WTC11 (cell line): ENCODE measurements at regions not wholly inside any gene's neighbourhood (a gene's known extent, or its start where the extent isn't known, plus 50 kb on each side); places are given as distances from the start of the nearest gene placed in this dataset.

Experiments used
- ATAC-seq: fragments of 200-7000 bp; cut with Tn5 transposase; 2 replicates; pipeline ENCODE4 v1.10.0; 2021; ENCODE audit warnings: mild to moderate bottlenecking, moderate library complexity
- CTCF ChIA-PET: fragments of 300-600 bp; sonication (Branson Sonifier 250); formaldehyde crosslinking; loops from one replicate; lab custom pipeline; 2021; ENCODE audit warnings: antibody characterized with exemption; lab: Charles Lee
- POLR2A ChIA-PET: fragments of 350-600 bp; sonication (Branson Sonifier 250); formaldehyde crosslinking; loops from one replicate; lab custom pipeline; 2021; ENCODE audit warnings: antibody characterized with exemption; lab: Charles Lee
- DNase-seq: peaks from one replicate; pipeline ENCODE4 v3.0.0; 2021; ENCODE audit warnings: low spot score
- H3K27ac Mint-ChIP-seq: 2 replicates; pipeline ENCODE4 v1.8.0; 2021; ENCODE audit warnings: mixed read lengths
- H3K27me3 Mint-ChIP-seq: 2 replicates; pipeline ENCODE4 v1.8.0; 2021; ENCODE audit warnings: low read depth, mild to moderate bottlenecking, moderate library complexity, mixed read lengths
- H3K36me3 Mint-ChIP-seq: 2 replicates; pipeline ENCODE4 v1.8.0; 2021; ENCODE audit warnings: mixed read lengths
- H3K4me1 Mint-ChIP-seq: 2 replicates; pipeline ENCODE4 v1.8.0; 2022; ENCODE audit warnings: mixed read lengths
- H3K4me3 Mint-ChIP-seq: 2 replicates; pipeline ENCODE4 v1.8.0; 2021; ENCODE audit warnings: mild to moderate bottlenecking, moderate library complexity, mixed read lengths
- H3K9me3 Mint-ChIP-seq: 2 replicates; pipeline ENCODE4 v1.8.0; 2021; ENCODE audit warnings: mixed read lengths
- AR ChIP-seq: fragments of 250-450 bp; sonication (Bioruptor Pico); IDR thresholded peaks from 2 replicates; pipeline ENCODE4 v1.9.0; 2021; ENCODE audit warnings: mild to moderate bottlenecking
- CDX4 ChIP-seq: fragments of 250-450 bp; sonication (Bioruptor Pico); IDR thresholded peaks from 2 replicates; pipeline ENCODE4 v1.9.0; 2021; ENCODE audit warnings: moderate library complexity, mild to moderate bottlenecking, inconsistent platforms, borderline replicate concordance
- E2F5 ChIP-seq: sonication (generic); formaldehyde crosslinking; IDR thresholded peaks from 2 replicates; pipeline ENCODE4 v1.8.1; 2022; ENCODE audit warnings: mild to moderate bottlenecking, moderate library complexity, missing genetic modification reagents
- EMX1 ChIP-seq: fragments of 250-450 bp; sonication (Bioruptor Pico); IDR thresholded peaks from 2 replicates; pipeline ENCODE4 v1.8.0; 2021; ENCODE audit warnings: mild to moderate bottlenecking
- ETV6 ChIP-seq: sonication (generic); formaldehyde crosslinking; IDR thresholded peaks from 2 replicates; pipeline ENCODE4 v1.8.1; 2022; ENCODE audit warnings: mild to moderate bottlenecking, missing genetic modification reagents
- FOXK1 ChIP-seq: sonication (generic); formaldehyde crosslinking; IDR thresholded peaks from 2 replicates; pipeline ENCODE4 v1.8.0; 2022; ENCODE audit warnings: mild to moderate bottlenecking, moderate library complexity, missing genetic modification reagents
- GTF2I ChIP-seq: fragments of 250-450 bp; sonication (Bioruptor Pico); conservative IDR thresholded peaks from 2 replicates; pipeline ENCODE4 v1.4.0; 2021; ENCODE audit warnings: mild to moderate bottlenecking
- IRF2 ChIP-seq: sonication (generic); formaldehyde crosslinking; IDR thresholded peaks from 2 replicates; pipeline ENCODE4 v1.8.0; 2022; ENCODE audit warnings: low read depth, missing genetic modification reagents, borderline replicate concordance
- MAX ChIP-seq: sonication (generic); formaldehyde crosslinking; IDR thresholded peaks from 2 replicates; pipeline ENCODE4 v1.8.0; 2022; ENCODE audit warnings: mild to moderate bottlenecking, missing genetic modification reagents
- NFYB ChIP-seq: sonication (generic); formaldehyde crosslinking; conservative IDR thresholded peaks from 2 replicates; pipeline ENCODE4 v1.8.0; 2022; ENCODE audit warnings: low read depth, missing genetic modification reagents
- NR3C1 ChIP-seq: sonication (generic); formaldehyde crosslinking; conservative IDR thresholded peaks from 2 replicates; pipeline ENCODE4 v1.8.1; 2023; ENCODE audit warnings: low read depth, mild to moderate bottlenecking, missing genetic modification reagents
- PREB ChIP-seq: sonication (generic); formaldehyde crosslinking; IDR thresholded peaks from 2 replicates; pipeline ENCODE4 v1.8.1; 2022; ENCODE audit warnings: mild to moderate bottlenecking, missing genetic modification reagents, moderate library complexity, borderline replicate concordance
- STAT6 ChIP-seq: sonication (generic); formaldehyde crosslinking; conservative IDR thresholded peaks from 2 replicates; pipeline ENCODE4 v1.8.1; 2023; ENCODE audit warnings: mild to moderate bottlenecking, low read depth, missing genetic modification reagents, moderate library complexity
- USF1 ChIP-seq: sonication (generic); formaldehyde crosslinking; IDR thresholded peaks from 2 replicates; pipeline ENCODE4 v1.8.0; 2022; ENCODE audit warnings: mild to moderate bottlenecking, missing genetic modification reagents
- ZNF281 ChIP-seq: sonication (generic); formaldehyde crosslinking; IDR thresholded peaks from 2 replicates; pipeline ENCODE4 v1.8.0; 2023; ENCODE audit warnings: mild to moderate bottlenecking, missing genetic modification reagents
- ZNF317 ChIP-seq: sonication (generic); formaldehyde crosslinking; IDR thresholded peaks from 2 replicates; pipeline ENCODE4 v1.8.1; 2023; ENCODE audit warnings: low read depth, mild to moderate bottlenecking, moderate library complexity, missing genetic modification reagents, borderline replicate concordance

- DNase-seq (no peak), ATAC-seq (peak; percentile 18)
- Mint-ChIP-seq H3K36me3 (no peaks in the 10 kb centered on the region), H3K9me3 (peaks cover 2% of the 10 kb centered on the region; the same call in 1 of the 2 replicates), H3K4me3 (no peak overlapping the region)
- POLR2A ChIA-PET = no interaction called here
- TF ChIP-seq MAX (CRISPR knock-in tag) (no peak), NFYB (CRISPR knock-in tag) (no peak), USF1 (no peak), ZNF281 (CRISPR knock-in tag) (no peak), CDX4 (CRISPR knock-in tag) (no peak), ZNF317 (no peak), NR3C1 (no peak), AR (no peak), PREB (no peak), EMX1 (CRISPR knock-in tag) (no peak), IRF2 (CRISPR knock-in tag) (no peak), GTF2I (CRISPR knock-in tag) (no peak), ETV6 (CRISPR knock-in tag) (no peak), STAT6 (no peak), FOXK1 (CRISPR knock-in tag) (no peak), E2F5 (CRISPR knock-in tag) (no peak)
- TF ChIP-seq, all 79 proteins: peak for 0
- Mint-ChIP-seq H3K27ac (peak overlapping the region; percentile 43; the same call in 1 of the 2 replicates), H3K27me3 (no peaks in the 10 kb centered on the region), H3K4me1 (peaks cover 24% of the 10 kb centered on the region)
- CTCF ChIA-PET = interaction anchor here (0.6 to 3.3 kb wide), 2 partner anchors 89 to 199 kb away, joined by 3 to 24 read pairs; partner anchors contain the start of gene FBXO11
Measured at GRCh38 chr2:48105848-48106247, 199.6 kb upstream of the FBXO11 start.
